Hepatocyte (in vitro differentiated cells): ENCODE measurements at regions not wholly inside any gene's neighbourhood (a gene's known extent, or its start where the extent isn't known, plus 50 kb on each side); places are given as distances from the start of the nearest gene placed in this dataset.

Source experiments
- DNase-seq: peaks from one replicate; pipeline ENCODE4 v3.0.0-alpha.2; 2016; ENCODE audit warnings: low spot score
- H2AFZ ChIP-seq: fragments of 200-600 bp; sonication (generic); 2 replicates; pipeline ENCODE4 v1.6.0; 2016; ENCODE audit warnings: antibody characterized with exemption, mild to moderate bottlenecking
- H3K27ac ChIP-seq: fragments of 200-600 bp; sonication (generic); 2 replicates; pipeline ENCODE4 v1.5.1; 2016; ENCODE audit warnings: mild to moderate bottlenecking
- H3K27me3 ChIP-seq: fragments of 200-600 bp; sonication (generic); 2 replicates; pipeline ENCODE4 v1.6.1; 2016
- H3K36me3 ChIP-seq: fragments of 200-600 bp; sonication (generic); replicated peaks from 2 replicates; pipeline ENCODE4 v1.5.1; 2016; ENCODE audit warnings: low read depth; ENCODE audit not compliant: insufficient read depth
- H3K4me1 ChIP-seq: fragments of 200-600 bp; sonication (generic); 2 replicates; pipeline ENCODE4 v1.5.1; 2016; ENCODE audit warnings: mild to moderate bottlenecking, moderate library complexity; ENCODE audit not compliant: insufficient read depth
- H3K4me2 ChIP-seq: fragments of 200-600 bp; sonication (generic); 2 replicates; pipeline ENCODE4 v1.6.0; 2016
- H3K4me3 ChIP-seq: fragments of 200-600 bp; sonication (generic); 2 replicates; pipeline ENCODE4 v1.5.1; 2016; ENCODE audit warnings: mild to moderate bottlenecking
- H3K79me2 ChIP-seq: fragments of 200-600 bp; sonication (generic); 2 replicates; pipeline ENCODE4 v1.6.0; 2017; ENCODE audit warnings: mild to moderate bottlenecking
- H3K9me2 ChIP-seq: fragments of 200-600 bp; sonication (generic); replicated peaks from 2 replicates; pipeline ENCODE4 v1.6.0; 2017; ENCODE audit warnings: mild to moderate bottlenecking; ENCODE audit not compliant: insufficient read depth
- H3K9me3 ChIP-seq: fragments of 200-600 bp; sonication (generic); 2 replicates; pipeline ENCODE4 v1.5.1; 2016; ENCODE audit warnings: low read depth, mild to moderate bottlenecking
- H4K20me1 ChIP-seq: fragments of 200-600 bp; sonication (generic); 2 replicates; pipeline ENCODE4 v1.6.0; 2016; ENCODE audit warnings: mild to moderate bottlenecking; ENCODE audit not compliant: insufficient read depth, poor library complexity, severe bottlenecking
- CTCF ChIP-seq: fragments of 200-600 bp; sonication (generic); IDR thresholded peaks from 2 replicates; pipeline ENCODE4 v1.5.1; 2016; ENCODE audit warnings: antibody characterized with exemption, mild to moderate bottlenecking; ENCODE audit not compliant: poor library complexity
- EZH2 ChIP-seq: fragments of 200-600 bp; sonication (generic); IDR thresholded peaks from 2 replicates; pipeline ENCODE4 v1.6.1; 2016; ENCODE audit warnings: antibody characterized with exemption, mild to moderate bottlenecking, borderline replicate concordance
- EZH2phosphoT487 ChIP-seq: fragments of 200-600 bp; sonication (generic); IDR thresholded peaks from one replicate; pipeline ENCODE4 v1.6.1; 2018; ENCODE audit warnings: antibody characterized with exemption, mild to moderate bottlenecking, low read depth, moderate library complexity; ENCODE audit not compliant: unreplicated experiment, severe bottlenecking
- WGBS: methylation state at CpG from one replicate; pipeline ENCODE4 v1.1.6; 2016; ENCODE audit warnings: low lambda C conversion rate; ENCODE audit errors: missing lambda C conversion rate; 5-methylcytosine and 5-hydroxymethylcytosine counted together

GRCh38 chr2:12617366-12617765, 99.4 kb upstream of the TRIB2 start:
- no peaks in the 10 kb centered on the region for H3K9me3 ChIP-seq
- no peak overlapping the region for H3K4me2 ChIP-seq
- H3K4me1 ChIP-seq, result no peaks in the 10 kb centered on the region
- H3K4me3 ChIP-seq, result no peak overlapping the region
- H3K27ac ChIP-seq, result no peak overlapping the region
- H4K20me1 ChIP-seq, result no peaks in the 10 kb centered on the region
- no peak for TF ChIP-seq CTCF
- TF ChIP-seq EZH2, result no peak
- no peak for TF ChIP-seq EZH2phosphoT487
- H3K79me2 ChIP-seq, result no peaks in the 10 kb centered on the region
- H3K9me2 ChIP-seq, result no peaks in the 10 kb centered on the region
- H3K36me3 ChIP-seq, result no peaks in the 10 kb centered on the region
- H3K27me3 ChIP-seq, result no peaks in the 10 kb centered on the region
- DNase-seq, result no peak
- H2AFZ ChIP-seq, result no peak overlapping the region
- 92% methylated on average over 3 of the region's 3 CpGs for whole genome bisulfite sequencing

GRCh38 chr2:12617853-12618252, 98.9 kb upstream of the TRIB2 start:
- no peaks in the 10 kb centered on the region for H3K79me2 ChIP-seq
- H4K20me1 ChIP-seq, result no peaks in the 10 kb centered on the region
- 93% methylated on average over 2 of the region's 2 CpGs for WGBS
- no peak overlapping the region for H2AFZ ChIP-seq
- TF ChIP-seq EZH2phosphoT487 (no peak), CTCF (no peak), EZH2 (no peak)
- H3K36me3 ChIP-seq, result no peaks in the 10 kb centered on the region
- DNase-seq, result no peak
- no peaks in the 10 kb centered on the region for H3K27me3 ChIP-seq
- no peaks in the 10 kb centered on the region for H3K9me2 ChIP-seq
- H3K27ac ChIP-seq, result no peak overlapping the region
- H3K4me2 ChIP-seq, result no peak overlapping the region
- no peaks in the 10 kb centered on the region for H3K9me3 ChIP-seq
- H3K4me3 ChIP-seq, result no peak overlapping the region
- no peaks in the 10 kb centered on the region for H3K4me1 ChIP-seq

- no peaks in the 10 kb centered on the region for H3K79me2 ChIP-seq
- H3K4me1 ChIP-seq, result no peaks in the 10 kb centered on the region
- no peaks in the 10 kb centered on the region for H3K9me3 ChIP-seq
- no peak for DNase-seq
- no peak overlapping the region for H3K4me3 ChIP-seq
- no peaks in the 10 kb centered on the region for H3K9me2 ChIP-seq
- TF ChIP-seq CTCF (no peak), EZH2 (no peak), EZH2phosphoT487 (no peak)
- H3K36me3 ChIP-seq, result no peaks in the 10 kb centered on the region
- no peaks in the 10 kb centered on the region for H3K27me3 ChIP-seq
- H3K4me2 ChIP-seq, result no peak overlapping the region
- no peak overlapping the region for H3K27ac ChIP-seq
- H4K20me1 ChIP-seq, result no peaks in the 10 kb centered on the region
- H2AFZ ChIP-seq, result no peak overlapping the region
Observed at GRCh38 chr2:12618576-12618975, 98.2 kb upstream of the TRIB2 start.

GRCh38 chr2:12619975-12620374, 96.8 kb upstream of the TRIB2 start:
- no peak overlapping the region for H3K4me2 ChIP-seq
- H3K79me2 ChIP-seq, result no peaks in the 10 kb centered on the region
- H3K9me2 ChIP-seq, result no peaks in the 10 kb centered on the region
- no peak overlapping the region for H3K27ac ChIP-seq
- no peaks in the 10 kb centered on the region for H4K20me1 ChIP-seq
- H2AFZ ChIP-seq, result no peak overlapping the region
- H3K4me1 ChIP-seq, result no peaks in the 10 kb centered on the region
- 93% methylated on average over 3 of the region's 3 CpGs for WGBS
- no peaks in the 10 kb centered on the region for H3K36me3 ChIP-seq
- DNase-seq, result no peak
- TF ChIP-seq EZH2phosphoT487 (no peak), EZH2 (no peak), CTCF (no peak)
- no peaks in the 10 kb centered on the region for H3K27me3 ChIP-seq
- H3K9me3 ChIP-seq, result no peaks in the 10 kb centered on the region
- H3K4me3 ChIP-seq, result no peak overlapping the region
